Activated CD8-positive, alpha-beta memory T cell treated with anti-CD3 and anti-CD28 coated beads, Interleukin-2, amount 50 U/mL, for 48 hours (primary cell): ENCODE measurements at regions not wholly inside any gene's neighbourhood (a gene's known extent, or its start where the extent isn't known, plus 50 kb on each side); places are given as distances from the start of the nearest gene placed in this dataset.
A peak's percentile ranks its signal among the peaks of the same experiment; 100 is the strongest.

ENCODE experiments used
- DNase-seq: peaks from one replicate; pipeline ENCODE4 v3.0.0-alpha.2; 2020

- DNase-seq = no peak
Observed at GRCh38 chr5:135234666-135235401, 164.2 kb downstream of the MACROH2A1 start.

GRCh38 chr5:135234242-135234641 is 164.8 kb downstream of the MACROH2A1 start:
- no peak for DNase-seq

DNA sequence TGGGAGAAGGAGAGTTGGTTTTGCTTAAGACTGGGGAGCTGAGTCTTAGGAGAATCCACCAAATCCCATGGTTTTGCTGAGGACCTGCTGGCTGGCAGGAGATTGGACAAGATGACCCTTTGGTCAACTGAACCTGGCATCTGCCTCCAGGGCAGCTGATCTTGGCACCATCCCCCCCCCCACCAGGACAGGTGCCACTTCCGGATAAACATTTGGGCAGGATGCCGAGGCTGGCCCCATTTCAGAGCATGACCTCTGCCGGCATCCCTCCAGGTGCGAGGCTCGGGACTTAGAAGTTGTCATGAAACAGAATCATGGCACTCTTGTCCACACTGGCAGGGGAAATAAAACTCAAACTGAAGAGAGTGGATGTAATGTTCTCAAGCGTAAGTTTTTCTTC is 165.6 kb downstream of the MACROH2A1 start:
- no peak for DNase-seq

DNA sequence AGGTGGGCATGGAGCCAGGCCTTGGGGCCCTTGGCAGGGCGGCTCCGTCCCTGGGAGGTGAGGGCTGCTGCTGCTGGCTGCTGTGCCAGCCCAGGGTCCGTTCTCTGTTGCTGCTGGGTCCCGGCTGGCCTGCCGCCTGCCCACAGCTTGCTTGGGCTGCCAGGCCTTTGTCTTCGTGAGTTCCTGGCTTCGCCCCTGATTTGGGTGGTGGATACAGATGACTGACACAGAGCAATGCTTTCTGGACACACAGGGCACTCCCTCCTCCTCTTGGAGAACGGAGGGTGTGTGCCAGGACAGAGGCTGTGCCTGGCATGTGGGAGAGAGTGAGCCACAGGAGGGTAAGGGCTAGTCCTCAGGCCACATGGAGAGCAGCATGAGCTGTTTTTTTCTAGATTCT is 166.1 kb downstream of the MACROH2A1 start:
- no peak for DNase-seq

DNA sequence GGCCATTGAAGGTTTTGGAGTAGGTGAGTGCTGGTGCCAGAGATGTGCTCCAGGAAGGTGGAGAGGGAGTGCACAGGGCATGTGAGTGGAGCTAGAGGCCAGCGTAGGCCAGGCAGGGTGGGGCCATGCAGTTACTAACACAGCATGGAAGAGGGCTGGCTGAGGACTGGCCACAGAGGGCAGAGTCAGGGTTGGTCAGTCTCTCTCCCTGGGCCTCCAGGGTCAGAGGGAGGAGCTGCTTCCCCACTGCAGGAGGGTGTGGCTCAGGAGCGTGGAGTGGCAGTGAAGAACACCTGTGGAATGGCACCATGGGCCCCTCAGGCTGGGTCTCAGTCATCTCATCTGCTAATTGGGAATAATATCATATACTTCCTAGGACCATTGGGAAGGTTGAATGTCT is 167.7 kb downstream of the MACROH2A1 start:
- DNase-seq = no peak

- no peak for DNase-seq
Observed at GRCh38 chr5:135230251-135230925, 168.6 kb downstream of the MACROH2A1 start.

DNA sequence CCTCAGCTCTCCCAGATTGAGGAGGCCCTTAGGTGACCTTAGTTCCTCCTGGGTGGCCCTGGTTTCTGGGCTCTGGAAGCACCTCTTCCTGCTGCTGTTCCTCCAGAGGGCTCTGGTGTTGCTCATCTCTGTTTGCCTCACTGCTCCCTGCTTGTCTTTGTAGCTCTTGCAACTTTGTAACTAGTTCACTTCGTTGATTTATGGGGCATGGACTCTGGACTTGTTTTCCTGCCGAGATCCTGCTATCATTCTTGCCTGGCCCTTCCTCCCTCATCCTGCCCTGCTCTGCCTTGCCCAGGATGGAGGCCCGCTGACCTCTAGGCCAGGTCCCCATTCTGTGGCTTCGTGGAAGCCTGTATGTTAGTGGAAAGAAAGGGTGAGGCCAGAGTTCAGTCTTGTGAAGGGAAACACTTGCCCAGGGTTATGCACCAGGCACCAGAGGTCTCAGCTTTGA is 169.3 kb downstream of the MACROH2A1 start:
- no peak for DNase-seq

DNA sequence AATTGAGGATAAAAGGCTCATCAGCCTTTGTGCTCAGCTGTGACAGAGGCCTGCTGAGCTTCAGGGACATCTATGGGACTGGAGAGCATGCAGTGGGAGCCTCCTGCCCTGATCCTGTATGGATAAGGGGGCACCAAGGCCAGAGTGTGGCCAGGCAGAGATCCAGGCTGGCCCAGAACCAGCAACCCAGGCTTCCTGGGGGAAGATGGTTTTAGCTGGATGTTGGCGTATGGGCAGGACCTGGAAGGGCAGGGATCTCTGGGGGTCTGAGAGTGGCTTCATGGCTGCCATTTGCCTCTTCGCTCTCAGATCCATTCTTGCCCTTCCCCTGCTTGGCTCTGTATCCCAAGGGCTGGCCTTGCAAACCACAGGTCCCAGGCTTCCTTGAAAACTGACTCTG is 169.9 kb downstream of the MACROH2A1 start:
- DNase-seq = no peak

DNA sequence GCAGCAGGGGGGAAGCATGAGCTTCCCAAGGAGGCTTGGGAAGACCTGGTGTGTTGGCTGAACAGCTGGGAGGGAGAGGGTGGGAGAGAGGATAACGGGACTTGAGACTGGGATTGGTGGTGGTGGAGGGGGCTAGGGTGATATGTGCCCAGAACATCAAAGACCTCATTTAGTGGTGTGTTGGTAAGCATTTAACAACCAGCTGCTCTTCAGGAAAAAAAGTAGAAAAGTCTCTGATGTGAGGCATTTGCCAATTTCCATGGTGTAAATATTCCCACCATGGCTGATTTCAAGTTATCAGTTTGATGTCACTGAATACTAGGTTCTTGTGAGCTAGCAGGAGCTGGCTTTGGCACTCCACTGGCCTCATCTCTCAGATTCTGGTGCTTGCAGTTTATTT is 170.8 kb downstream of the MACROH2A1 start:
- no peak for DNase-seq

DNA sequence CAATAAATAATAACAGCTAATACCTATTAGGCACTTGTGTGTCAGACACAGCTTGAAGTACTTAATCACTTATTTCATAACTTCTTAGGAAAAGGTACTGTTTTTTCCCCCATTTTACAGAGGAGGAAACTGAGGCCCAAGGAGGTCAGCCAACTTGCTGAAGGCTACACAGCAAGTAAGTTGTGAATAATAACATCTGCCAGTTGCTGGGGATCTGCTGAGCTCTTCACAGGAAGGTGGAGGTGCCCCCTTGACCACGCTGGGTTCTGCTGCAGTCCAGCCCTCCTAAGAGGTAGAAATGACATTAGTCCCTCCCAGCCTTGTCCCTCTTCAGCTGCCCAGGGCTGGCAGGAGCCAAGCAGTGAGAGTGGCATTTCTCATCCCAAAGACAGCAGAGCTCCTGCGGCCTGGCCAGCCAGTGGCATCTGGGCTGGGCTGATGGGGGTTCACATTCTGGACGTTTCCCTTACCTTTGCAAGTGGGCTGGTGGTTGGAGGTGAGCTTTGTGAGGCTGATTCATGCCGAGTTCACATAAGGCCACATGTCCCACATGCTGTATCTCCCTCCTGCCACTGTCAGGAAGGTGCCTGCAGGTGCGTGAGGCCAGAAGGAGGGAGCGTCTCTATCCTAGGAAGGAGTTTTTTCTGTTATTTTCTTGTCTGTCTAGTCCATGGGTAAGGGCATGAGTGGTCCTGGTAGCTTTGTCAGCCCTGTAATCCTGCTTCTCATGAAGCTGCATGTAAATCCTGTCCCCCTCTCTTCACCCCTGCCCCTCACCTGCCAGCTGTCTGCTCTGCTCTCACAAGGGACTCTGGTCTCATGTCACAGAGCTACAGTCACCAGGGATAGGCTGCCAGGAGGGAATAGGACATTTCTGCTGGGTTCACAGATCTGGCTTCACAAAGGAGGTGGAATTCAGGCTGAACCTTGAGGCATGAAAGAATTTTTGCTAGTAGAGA is 171.7 kb downstream of the MACROH2A1 start:
- DNase-seq = no peak

DNA sequence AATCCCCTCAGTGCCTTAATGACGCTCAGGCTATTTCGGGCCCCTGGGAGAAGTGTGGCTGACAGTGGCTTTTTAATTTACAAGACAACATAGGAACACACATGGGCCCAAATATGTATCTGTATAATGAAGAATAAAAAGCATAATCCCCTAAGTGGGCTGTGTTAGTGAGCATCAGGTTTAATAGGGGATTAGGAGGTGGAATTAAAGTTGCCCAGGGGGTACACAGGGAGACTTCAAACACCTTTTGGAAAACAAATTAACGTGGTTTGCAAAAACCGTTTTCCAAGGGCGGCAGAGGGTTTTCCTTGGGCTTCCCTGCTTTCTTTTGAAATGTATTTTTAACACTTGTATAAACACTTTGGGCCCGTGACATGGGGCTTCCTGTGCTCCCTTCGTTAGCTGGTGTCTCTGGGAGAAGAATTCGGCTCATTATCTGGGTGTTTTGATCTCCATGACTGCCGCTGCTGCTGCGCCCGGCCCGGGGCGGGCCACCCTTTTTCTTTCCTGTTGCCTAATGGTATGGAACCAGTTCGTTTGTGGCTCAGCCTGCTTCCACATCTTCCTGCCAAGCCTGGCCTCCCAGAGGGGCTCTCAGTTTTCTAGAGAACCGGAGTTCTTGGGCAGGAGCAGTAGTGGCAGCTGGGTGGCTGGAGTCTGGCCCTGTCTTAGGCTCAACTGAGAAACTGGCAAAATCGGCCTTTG is 173.0 kb downstream of the MACROH2A1 start:
- DNase-seq = no peak

- DNase-seq = peak; percentile 29
Observed at GRCh38 chr5:135223891-135224625, 175.0 kb downstream of the MACROH2A1 start.

DNA sequence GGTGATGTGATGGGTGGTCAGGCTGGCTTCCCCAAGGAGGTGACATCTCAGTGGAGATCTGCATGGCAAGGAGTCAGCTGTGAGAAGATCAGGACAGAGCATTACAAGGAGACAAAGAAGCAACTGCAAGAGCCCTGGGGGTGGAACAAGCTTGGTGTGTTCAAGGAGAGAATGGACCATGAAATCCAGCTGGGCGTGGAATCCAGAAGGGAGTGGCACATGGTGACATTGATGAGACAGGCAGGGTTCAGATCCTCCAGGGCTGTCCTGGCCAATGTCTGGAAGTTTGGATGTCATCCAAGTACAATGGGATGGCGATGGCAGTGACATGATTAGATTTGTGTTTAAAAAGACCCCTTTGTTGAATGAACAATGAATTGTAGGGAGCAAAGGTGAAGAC is 175.6 kb downstream of the MACROH2A1 start:
- DNase-seq = no peak

DNA sequence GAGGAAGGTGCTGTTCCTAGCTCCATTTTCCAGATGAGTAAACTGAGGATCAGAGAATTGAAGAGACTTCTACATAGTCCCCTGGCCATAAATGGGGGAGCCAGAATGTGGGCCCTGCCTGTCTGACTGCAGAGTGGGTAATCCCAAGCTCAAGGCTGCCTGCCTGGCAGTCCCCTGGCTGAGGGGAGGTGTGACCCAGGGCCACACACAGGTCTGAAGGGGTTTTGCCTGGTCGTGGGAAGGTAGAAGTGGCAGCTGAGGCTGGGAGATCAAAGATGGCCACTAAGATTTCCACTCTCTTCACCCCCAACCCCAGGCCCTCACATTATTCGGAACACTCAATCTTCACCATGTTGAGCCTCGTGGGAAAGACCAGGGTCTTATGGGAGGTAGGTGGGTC is 176.3 kb downstream of the MACROH2A1 start:
- DNase-seq = peak; percentile 20

DNA sequence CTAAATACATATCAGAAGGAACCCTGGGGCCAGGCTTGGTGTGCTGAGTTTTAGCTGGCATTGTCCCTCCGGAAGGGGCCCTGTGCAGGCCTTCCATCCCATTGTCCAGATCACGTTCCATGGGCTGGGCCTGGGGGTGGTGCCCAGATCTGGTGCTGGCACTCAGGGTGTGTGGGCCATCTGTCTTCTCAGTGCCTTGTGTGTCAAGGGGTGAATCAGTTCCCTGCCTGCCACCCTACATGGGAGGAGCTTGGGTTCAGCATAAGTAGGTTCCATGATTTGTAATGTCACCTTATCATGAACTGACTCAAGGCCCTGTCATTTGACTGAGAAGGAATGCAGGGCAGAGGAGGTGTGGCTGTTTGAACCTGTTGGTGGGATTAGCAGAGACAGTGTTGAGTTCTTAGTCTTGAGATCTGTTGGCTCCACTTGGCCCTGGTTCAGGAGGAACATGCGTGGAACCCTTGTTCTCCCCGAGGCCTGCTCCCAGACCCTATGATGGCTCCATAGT is 176.8 kb downstream of the MACROH2A1 start:
- peak; percentile 37 for DNase-seq

DNA sequence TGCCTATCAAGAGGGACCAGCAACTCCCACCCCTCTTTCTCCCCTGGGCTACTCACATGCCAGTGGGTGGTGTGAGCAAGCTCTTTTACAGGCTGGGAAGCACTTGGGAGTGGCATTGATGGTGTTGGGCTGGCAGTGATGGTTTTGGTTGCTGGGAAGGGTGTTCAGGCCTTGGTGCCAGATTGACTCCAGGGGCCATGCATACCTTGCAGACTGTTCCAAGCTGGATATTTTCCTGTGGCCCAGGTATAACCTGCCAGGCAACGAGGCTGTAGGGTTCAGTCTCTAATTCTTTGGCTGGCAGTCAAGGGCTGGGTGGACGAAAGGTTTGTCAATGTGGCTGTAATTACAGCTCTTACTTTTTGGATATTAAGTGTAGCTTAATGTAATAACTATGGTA is 177.3 kb downstream of the MACROH2A1 start:
- DNase-seq = peak; percentile 38

GRCh38 chr5:135221187-135221473 is 177.9 kb downstream of the MACROH2A1 start:
- DNase-seq = peak; percentile 10

- peak; percentile 13 for DNase-seq
Observed at GRCh38 chr5:135220394-135221186, 178.4 kb downstream of the MACROH2A1 start.

- no peak for DNase-seq
Observed at GRCh38 chr5:135219868-135220267, 179.2 kb downstream of the MACROH2A1 start.

DNA sequence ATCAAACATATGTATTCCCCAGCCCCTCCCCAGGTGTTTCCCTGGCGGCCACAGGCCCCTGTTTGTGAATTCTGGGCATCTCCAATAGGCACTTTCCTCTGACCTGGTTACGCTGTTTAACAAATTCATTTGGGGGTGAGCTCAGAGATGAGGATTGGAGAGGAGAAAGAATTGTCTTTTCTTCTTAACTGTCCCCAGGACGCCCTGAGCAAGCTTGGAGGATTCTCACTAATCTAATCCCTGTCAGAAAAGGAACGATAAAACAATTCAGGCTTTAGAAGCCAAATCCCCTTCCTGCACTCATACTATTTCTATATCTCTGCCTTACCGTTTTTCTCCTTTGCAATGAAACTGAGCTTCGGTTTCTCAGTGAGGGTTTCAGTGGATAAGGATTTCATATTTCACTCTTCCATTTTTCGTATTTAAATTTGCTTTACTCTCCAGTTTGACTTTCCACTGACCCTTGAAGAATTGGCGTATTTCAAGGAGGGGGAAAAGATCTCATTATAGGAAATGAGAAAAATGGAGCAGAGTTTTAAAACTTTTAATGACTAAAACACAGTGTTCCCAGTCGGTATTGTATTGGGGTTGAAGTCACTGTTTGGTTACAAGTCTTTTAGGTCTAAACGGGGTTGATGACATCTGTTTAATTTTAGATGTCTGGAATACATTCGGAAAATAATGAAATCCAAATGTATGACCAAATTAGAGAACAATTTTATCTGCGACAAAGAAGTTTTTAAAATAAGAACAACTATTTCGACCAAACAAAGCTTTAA is 180.1 kb downstream of the MACROH2A1 start:
- no peak for DNase-seq

- DNase-seq = peak; percentile 10
Observed at GRCh38 chr5:135218486-135218755, 180.6 kb downstream of the MACROH2A1 start.
